WTC11 (cell line): ENCODE measurements at regions not wholly inside any gene's neighbourhood (a gene's known extent, or its start where the extent isn't known, plus 50 kb on each side); places are given as distances from the start of the nearest gene placed in this dataset.

Experiments
- ATAC-seq: fragments of 200-7000 bp; cut with Tn5 transposase; 2 replicates; pipeline ENCODE4 v1.10.0; 2021; ENCODE audit warnings: mild to moderate bottlenecking, moderate library complexity
- CTCF ChIA-PET: fragments of 300-600 bp; sonication (Branson Sonifier 250); formaldehyde crosslinking; loops from one replicate; lab custom pipeline; 2021; ENCODE audit warnings: antibody characterized with exemption; lab: Charles Lee
- POLR2A ChIA-PET: fragments of 350-600 bp; sonication (Branson Sonifier 250); formaldehyde crosslinking; loops from one replicate; lab custom pipeline; 2021; ENCODE audit warnings: antibody characterized with exemption; lab: Charles Lee
- DNase-seq: peaks from one replicate; pipeline ENCODE4 v3.0.0; 2021; ENCODE audit warnings: low spot score
- H3K27ac Mint-ChIP-seq: 2 replicates; pipeline ENCODE4 v1.8.0; 2021; ENCODE audit warnings: mixed read lengths
- H3K27me3 Mint-ChIP-seq: 2 replicates; pipeline ENCODE4 v1.8.0; 2021; ENCODE audit warnings: low read depth, mild to moderate bottlenecking, moderate library complexity, mixed read lengths
- H3K36me3 Mint-ChIP-seq: 2 replicates; pipeline ENCODE4 v1.8.0; 2021; ENCODE audit warnings: mixed read lengths
- H3K4me1 Mint-ChIP-seq: 2 replicates; pipeline ENCODE4 v1.8.0; 2022; ENCODE audit warnings: mixed read lengths
- H3K4me3 Mint-ChIP-seq: 2 replicates; pipeline ENCODE4 v1.8.0; 2021; ENCODE audit warnings: mild to moderate bottlenecking, moderate library complexity, mixed read lengths
- H3K9me3 Mint-ChIP-seq: 2 replicates; pipeline ENCODE4 v1.8.0; 2021; ENCODE audit warnings: mixed read lengths
- AFF4 ChIP-seq: sonication (generic); formaldehyde crosslinking; IDR thresholded peaks from 2 replicates; pipeline ENCODE4 v1.8.1; 2023; ENCODE audit warnings: mild to moderate bottlenecking, missing genetic modification reagents, borderline replicate concordance
- ARID4B ChIP-seq: sonication (generic); formaldehyde crosslinking; IDR thresholded peaks from 2 replicates; pipeline ENCODE4 v1.8.0; 2023; ENCODE audit warnings: missing genetic modification reagents, mild to moderate bottlenecking, borderline replicate concordance
- CREB1 ChIP-seq: sonication (generic); formaldehyde crosslinking; IDR thresholded peaks from 2 replicates; pipeline ENCODE4 v1.8.0; 2023; ENCODE audit warnings: mild to moderate bottlenecking, missing genetic modification reagents
- E2F1 ChIP-seq: sonication (generic); formaldehyde crosslinking; IDR thresholded peaks from 2 replicates; pipeline ENCODE4 v1.8.0; 2022; ENCODE audit warnings: mild to moderate bottlenecking, missing genetic modification reagents
- FOXJ3 ChIP-seq: sonication (generic); formaldehyde crosslinking; IDR thresholded peaks from 2 replicates; pipeline ENCODE4 v1.9.0; 2021; ENCODE audit warnings: missing genetic modification reagents, mild to moderate bottlenecking, borderline replicate concordance
- GRHL2 ChIP-seq: fragments of 250-450 bp; sonication (Bioruptor Pico); IDR thresholded peaks from 2 replicates; pipeline ENCODE4 v1.8.0; 2022; ENCODE audit warnings: mild to moderate bottlenecking, moderate library complexity; ENCODE audit not compliant: insufficient replicate concordance, severe bottlenecking
- IRF2 ChIP-seq: sonication (generic); formaldehyde crosslinking; IDR thresholded peaks from 2 replicates; pipeline ENCODE4 v1.8.0; 2022; ENCODE audit warnings: low read depth, missing genetic modification reagents, borderline replicate concordance
- MXD4 ChIP-seq: fragments of 250-450 bp; sonication (Bioruptor Pico); IDR thresholded peaks from 2 replicates; pipeline ENCODE4 v1.8.0; 2021; ENCODE audit warnings: mild to moderate bottlenecking, moderate library complexity, borderline replicate concordance
- NFATC4 ChIP-seq: fragments of 250-450 bp; sonication (Bioruptor Pico); IDR thresholded peaks from 2 replicates; pipeline ENCODE4 v1.9.0; 2021; ENCODE audit warnings: mild to moderate bottlenecking
- NR2C2 ChIP-seq: sonication (generic); formaldehyde crosslinking; IDR thresholded peaks from 2 replicates; pipeline ENCODE4 v1.8.0; 2022; ENCODE audit warnings: mild to moderate bottlenecking, missing genetic modification reagents
- PRRX2 ChIP-seq: fragments of 250-450 bp; sonication (Bioruptor Pico); IDR thresholded peaks from 2 replicates; pipeline ENCODE4 v1.8.0; 2021; ENCODE audit warnings: mild to moderate bottlenecking
- RORB ChIP-seq: fragments of 250-450 bp; sonication (Bioruptor Pico); IDR thresholded peaks from 2 replicates; pipeline ENCODE4 v1.9.0; 2021; ENCODE audit warnings: mild to moderate bottlenecking
- SMAD4 ChIP-seq: sonication (generic); formaldehyde crosslinking; IDR thresholded peaks from 2 replicates; pipeline ENCODE4 v1.8.0; 2022; ENCODE audit warnings: mild to moderate bottlenecking, missing genetic modification reagents
- TCF7 ChIP-seq: sonication (generic); formaldehyde crosslinking; IDR thresholded peaks from 2 replicates; pipeline ENCODE4 v1.8.0; 2022; ENCODE audit warnings: mild to moderate bottlenecking, low read depth, missing genetic modification reagents, moderate library complexity
- ZNF121 ChIP-seq: sonication (generic); formaldehyde crosslinking; IDR thresholded peaks from 2 replicates; pipeline ENCODE4 v1.8.0; 2023; ENCODE audit warnings: missing genetic modification reagents
- ZNF671 ChIP-seq: fragments of 250-450 bp; sonication (Bioruptor Pico); IDR thresholded peaks from 2 replicates; pipeline ENCODE4 v1.8.0; 2021; ENCODE audit warnings: mild to moderate bottlenecking
- TF ChIP-seq, protein P1 (sequence below): sonication (generic); formaldehyde crosslinking; IDR thresholded peaks from 2 replicates; pipeline ENCODE4 v1.8.1; 2023; ENCODE audit warnings: mild to moderate bottlenecking, missing genetic modification reagents

DNA sequence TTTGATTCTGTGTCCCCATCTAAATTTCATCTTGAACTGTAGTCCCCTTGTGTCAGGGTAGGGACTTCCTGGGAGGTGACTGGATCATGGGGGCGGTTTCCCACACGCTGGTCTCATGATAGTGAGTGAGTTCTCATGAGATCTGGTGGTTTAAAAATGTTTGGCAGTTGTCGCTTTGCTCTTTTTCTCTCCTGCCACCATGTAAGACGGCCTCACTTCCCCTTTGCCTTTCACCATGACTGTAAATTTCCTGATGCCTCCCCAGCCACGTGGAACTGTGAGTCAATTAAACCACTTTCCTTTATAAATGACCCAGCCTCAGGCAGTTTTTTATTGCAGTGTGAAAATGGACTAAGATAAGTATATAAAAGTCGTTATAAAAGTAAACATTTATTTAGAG lies 80.5 kb upstream of the SGK1 start:
- ChIA-PET CTCF (no interaction called here), POLR2A (no interaction called here)
- DNase-seq (no peak), ATAC-seq (no peak)
- no peak overlapping the region; the same call in 1 of the 2 replicates for H3K27ac Mint-ChIP-seq
- no peaks in the 10 kb centered on the region for H3K27me3 Mint-ChIP-seq
- no peak overlapping the region for H3K4me3 Mint-ChIP-seq
- H3K4me1 Mint-ChIP-seq = peaks cover 29% of the 10 kb centered on the region
- no peaks in the 10 kb centered on the region for H3K36me3 Mint-ChIP-seq
- no peak for TF ChIP-seq MXD4 (CRISPR knock-in tag)
- no peak for TF ChIP-seq NFATC4
- no peak for TF ChIP-seq PRRX2
- TF ChIP-seq ZNF671 = no peak
- no peak for TF ChIP-seq AFF4 (CRISPR knock-in tag)
- H3K9me3 Mint-ChIP-seq = no peaks in the 10 kb centered on the region

DNA sequence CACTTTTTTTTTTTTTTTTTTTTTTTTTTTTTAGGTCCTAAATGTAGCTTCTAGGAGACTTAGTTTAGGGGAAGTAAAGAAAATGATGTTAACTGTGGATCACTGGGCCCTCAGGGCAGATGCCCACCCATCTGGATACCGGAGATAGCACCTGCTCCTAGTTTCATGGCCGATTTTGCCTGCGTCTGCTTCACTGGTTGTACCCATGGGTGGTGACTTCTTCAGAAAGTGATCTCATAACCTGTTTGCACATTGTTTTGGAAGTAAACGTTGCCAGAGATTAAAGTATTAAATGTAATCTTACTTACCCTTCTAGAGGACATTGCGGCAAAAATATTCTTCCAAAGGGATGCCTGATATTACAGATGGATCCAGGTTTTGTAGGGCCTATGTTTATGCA lies 79.8 kb upstream of the SGK1 start:
- Mint-ChIP-seq H3K36me3 (no peaks in the 10 kb centered on the region), H3K27ac (no peak overlapping the region), H3K4me3 (no peak overlapping the region), H3K9me3 (no peaks in the 10 kb centered on the region), H3K27me3 (no peaks in the 10 kb centered on the region), H3K4me1 (peaks cover 29% of the 10 kb centered on the region)
- ATAC-seq = no peak
- no peak for DNase-seq
- TF ChIP-seq, protein P1, sequence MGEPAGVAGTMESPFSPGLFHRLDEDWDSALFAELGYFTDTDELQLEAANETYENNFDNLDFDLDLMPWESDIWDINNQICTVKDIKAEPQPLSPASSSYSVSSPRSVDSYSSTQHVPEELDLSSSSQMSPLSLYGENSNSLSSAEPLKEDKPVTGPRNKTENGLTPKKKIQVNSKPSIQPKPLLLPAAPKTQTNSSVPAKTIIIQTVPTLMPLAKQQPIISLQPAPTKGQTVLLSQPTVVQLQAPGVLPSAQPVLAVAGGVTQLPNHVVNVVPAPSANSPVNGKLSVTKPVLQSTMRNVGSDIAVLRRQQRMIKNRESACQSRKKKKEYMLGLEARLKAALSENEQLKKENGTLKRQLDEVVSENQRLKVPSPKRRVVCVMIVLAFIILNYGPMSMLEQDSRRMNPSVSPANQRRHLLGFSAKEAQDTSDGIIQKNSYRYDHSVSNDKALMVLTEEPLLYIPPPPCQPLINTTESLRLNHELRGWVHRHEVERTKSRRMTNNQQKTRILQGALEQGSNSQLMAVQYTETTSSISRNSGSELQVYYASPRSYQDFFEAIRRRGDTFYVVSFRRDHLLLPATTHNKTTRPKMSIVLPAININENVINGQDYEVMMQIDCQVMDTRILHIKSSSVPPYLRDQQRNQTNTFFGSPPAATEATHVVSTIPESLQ = no peak
- TF ChIP-seq RORB (CRISPR knock-in tag) (no peak), ZNF121 (CRISPR knock-in tag) (no peak), ARID4B (no peak), IRF2 (CRISPR knock-in tag) (no peak), SMAD4 (CRISPR knock-in tag) (no peak), GRHL2 (CRISPR knock-in tag) (no peak), NR2C2 (CRISPR knock-in tag) (no peak)
- POLR2A ChIA-PET = no interaction called here
- CTCF ChIA-PET = interaction anchor here (0.6 kb wide), 1 partner anchor 228 kb away, joined by 3 read pairs; no protein-coding TSS in a partner anchor

GRCh38 chr6:134394905-134395304 lies 77.0 kb upstream of the SGK1 start:
- DNase-seq (no peak), ATAC-seq (no peak)
- POLR2A ChIA-PET = no interaction called here
- CTCF ChIA-PET = no interaction called here
- H3K4me3 Mint-ChIP-seq = no peak overlapping the region
- H3K36me3 Mint-ChIP-seq = no peaks in the 10 kb centered on the region
- H3K9me3 Mint-ChIP-seq = peaks cover 1% of the 10 kb centered on the region; the same call in 1 of the 2 replicates
- TF ChIP-seq AFF4 (CRISPR knock-in tag) (no peak), FOXJ3 (CRISPR knock-in tag) (no peak), E2F1 (no peak), CREB1 (no peak), TCF7 (CRISPR knock-in tag) (no peak), ZNF671 (no peak)
- H3K27me3 Mint-ChIP-seq = no peaks in the 10 kb centered on the region
- peaks cover 25% of the 10 kb centered on the region for H3K4me1 Mint-ChIP-seq
- H3K27ac Mint-ChIP-seq = no peak overlapping the region
